ENCODE measurements at regions not wholly inside any gene's neighbourhood (a gene's known extent, or its start where the extent isn't known, plus 50 kb on each side); places are given as distances from the start of the nearest gene placed in this dataset.
A peak's percentile ranks its signal among the peaks of the same experiment; 100 is the strongest.

DNA sequence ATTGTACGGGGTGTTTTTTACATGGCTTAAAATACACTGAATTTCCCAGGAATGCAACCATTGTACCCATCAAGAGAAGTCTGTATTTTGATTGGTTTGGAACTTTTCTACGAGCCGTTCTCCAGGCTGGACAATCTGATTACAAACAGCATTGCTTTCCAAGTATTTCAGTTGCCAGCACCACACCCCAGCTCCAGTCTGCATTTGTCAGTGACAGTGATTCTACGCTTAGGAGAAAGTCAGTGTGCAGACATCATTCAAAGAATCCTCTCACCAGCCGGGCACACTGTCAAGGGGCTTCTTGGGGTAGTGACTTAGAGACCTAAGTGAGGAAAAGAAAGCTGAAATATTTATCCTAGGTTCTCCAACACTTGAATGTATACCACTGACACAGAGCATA is 194.1 kb downstream of the ANAPC1 start:
- TF ChIP-seq, protein P1, sequence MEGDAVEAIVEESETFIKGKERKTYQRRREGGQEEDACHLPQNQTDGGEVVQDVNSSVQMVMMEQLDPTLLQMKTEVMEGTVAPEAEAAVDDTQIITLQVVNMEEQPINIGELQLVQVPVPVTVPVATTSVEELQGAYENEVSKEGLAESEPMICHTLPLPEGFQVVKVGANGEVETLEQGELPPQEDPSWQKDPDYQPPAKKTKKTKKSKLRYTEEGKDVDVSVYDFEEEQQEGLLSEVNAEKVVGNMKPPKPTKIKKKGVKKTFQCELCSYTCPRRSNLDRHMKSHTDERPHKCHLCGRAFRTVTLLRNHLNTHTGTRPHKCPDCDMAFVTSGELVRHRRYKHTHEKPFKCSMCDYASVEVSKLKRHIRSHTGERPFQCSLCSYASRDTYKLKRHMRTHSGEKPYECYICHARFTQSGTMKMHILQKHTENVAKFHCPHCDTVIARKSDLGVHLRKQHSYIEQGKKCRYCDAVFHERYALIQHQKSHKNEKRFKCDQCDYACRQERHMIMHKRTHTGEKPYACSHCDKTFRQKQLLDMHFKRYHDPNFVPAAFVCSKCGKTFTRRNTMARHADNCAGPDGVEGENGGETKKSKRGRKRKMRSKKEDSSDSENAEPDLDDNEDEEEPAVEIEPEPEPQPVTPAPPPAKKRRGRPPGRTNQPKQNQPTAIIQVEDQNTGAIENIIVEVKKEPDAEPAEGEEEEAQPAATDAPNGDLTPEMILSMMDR (conservative IDR thresholded peaks at IDR 0.05; ENCODE audit: control insufficient read depth, insufficient read depth, low read depth, low read length): no peak
- no peak for DNase-seq (ENCODE audit: low read depth)
- no peak overlapping the region for H3K4me3 ChIP-seq (ENCODE audit: control insufficient read depth, low read depth, low read length)

DNA sequence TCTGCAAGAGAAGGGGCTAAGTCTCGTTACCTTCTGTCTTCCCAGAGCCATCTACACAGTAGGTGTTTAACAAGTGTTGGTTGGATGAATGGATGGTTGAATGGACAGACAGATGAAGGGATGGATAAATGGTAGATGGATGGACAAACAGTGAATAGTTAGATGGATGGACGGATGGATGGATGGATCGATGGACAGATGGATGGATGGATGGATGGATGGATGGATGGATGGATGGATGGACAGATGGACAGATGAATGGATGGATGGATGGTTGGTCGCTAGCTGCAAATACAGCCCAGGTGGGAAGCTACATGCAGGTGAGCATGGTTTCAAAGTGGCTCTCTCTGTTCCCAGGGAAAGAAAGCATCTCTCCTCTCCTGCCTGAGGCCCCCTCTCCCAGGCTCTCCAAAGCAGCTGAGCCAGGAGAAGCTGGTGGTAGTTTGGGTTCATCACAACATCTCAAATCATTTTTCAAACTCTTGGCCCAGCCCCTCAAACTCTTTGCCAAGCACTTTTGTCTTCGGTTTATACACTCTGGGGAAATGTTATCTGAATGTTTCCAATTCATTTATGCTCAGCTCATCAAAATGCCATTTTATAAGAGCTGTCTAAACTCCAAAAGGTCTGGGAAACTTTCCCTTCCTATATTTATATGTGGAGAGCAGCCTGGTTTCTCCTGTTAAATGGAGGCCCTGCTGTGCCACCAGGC is 192.7 kb downstream of the ANAPC1 start:
- DNase-seq (ENCODE audit: low read depth): no peak

DNA sequence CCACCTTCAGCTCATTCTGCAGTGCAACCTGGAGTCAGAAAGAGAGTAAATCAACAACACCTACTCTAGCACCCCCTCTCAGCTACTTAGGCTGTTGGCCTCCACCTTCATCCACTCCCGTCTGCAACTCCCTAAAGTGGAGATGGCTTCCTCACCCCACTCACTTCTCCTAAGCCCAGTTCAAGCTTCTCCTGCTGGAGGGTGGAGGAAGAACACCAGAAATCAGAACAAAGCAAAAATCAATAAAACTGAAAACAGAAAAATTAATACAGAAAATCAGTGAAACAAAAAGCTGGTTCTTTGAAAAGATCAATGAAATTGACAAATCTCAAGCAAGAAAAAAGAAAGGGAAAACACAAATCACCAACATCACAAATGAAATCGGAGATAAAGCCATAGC is 191.7 kb downstream of the ANAPC1 start:
- no peak for DNase-seq (ENCODE audit: low read depth)
- TF ChIP-seq, protein P1 (conservative IDR thresholded peaks at IDR 0.05; ENCODE audit: control insufficient read depth, insufficient read depth, low read depth, low read length): no peak
- H3K4me3 ChIP-seq (ENCODE audit: control insufficient read depth, low read depth, low read length): no peak overlapping the region

More for the DNA sequence above, 192.7 kb downstream of the ANAPC1 start:
- TF ChIP-seq, protein P1 (conservative IDR thresholded peaks at IDR 0.05; ENCODE audit: control insufficient read depth, insufficient read depth, low read depth, low read length): no peak
- H3K4me3 ChIP-seq (ENCODE audit: control insufficient read depth, low read depth, low read length): no peak overlapping the region

DNA sequence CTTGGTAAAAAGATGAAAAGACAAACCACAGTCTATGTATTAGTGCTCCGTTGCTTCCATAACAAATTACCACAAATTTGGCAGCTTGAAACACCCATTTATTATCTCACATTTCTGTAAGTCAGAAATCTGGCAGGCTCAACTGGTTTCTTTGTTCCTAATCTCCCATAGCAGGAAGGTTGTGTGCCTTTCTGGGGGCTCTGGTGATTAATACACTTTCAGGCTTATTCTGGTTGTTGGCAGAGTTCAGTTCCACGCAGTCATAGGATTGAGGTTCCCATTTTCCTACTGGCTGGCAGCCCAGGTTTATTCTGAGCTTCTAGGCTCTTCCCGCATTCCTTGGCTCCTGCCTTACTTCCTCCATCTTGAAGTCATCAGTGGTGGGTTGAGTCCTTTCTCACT is 189.3 kb downstream of the ANAPC1 start:
- peak; percentile 100 for DNase-seq (ENCODE audit: low read depth)
- TF ChIP-seq, protein P1 (conservative IDR thresholded peaks at IDR 0.05; ENCODE audit: control insufficient read depth, insufficient read depth, low read depth, low read length): no peak

DNA sequence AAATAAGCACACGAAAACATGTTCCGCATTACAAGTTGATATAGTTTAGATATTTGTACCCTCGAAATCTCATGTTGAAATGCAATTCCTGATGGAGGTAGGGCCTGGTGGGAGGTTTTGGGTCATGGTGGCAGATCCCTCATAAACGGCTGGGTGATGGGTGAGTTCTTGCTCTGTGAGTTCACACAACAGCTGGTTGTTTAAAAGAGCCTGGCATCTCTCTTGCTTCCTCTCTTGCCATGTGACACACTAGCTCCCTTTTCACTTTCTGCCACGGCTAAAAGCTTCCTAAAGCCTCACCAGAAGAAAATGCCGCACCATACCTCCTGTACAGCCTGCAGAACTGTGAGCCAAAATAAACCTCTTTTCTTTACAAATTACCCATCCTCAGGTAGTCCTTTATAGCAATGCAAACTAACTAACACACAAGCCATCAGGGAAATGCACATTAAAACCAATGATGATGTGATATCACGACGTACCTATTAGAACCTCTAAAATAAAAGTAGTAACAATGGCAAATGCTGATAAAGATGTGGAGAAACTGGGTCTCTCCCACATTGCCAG is 188.5 kb downstream of the ANAPC1 start:
- TF ChIP-seq, protein P1 (conservative IDR thresholded peaks at IDR 0.05; ENCODE audit: control insufficient read depth, insufficient read depth, low read depth, low read length): no peak
- DNase-seq (ENCODE audit: low read depth): no peak

More for the DNA sequence above, 189.3 kb downstream of the ANAPC1 start:
- H3K4me3 ChIP-seq (ENCODE audit: control insufficient read depth, low read depth, low read length): no peak overlapping the region

DNA sequence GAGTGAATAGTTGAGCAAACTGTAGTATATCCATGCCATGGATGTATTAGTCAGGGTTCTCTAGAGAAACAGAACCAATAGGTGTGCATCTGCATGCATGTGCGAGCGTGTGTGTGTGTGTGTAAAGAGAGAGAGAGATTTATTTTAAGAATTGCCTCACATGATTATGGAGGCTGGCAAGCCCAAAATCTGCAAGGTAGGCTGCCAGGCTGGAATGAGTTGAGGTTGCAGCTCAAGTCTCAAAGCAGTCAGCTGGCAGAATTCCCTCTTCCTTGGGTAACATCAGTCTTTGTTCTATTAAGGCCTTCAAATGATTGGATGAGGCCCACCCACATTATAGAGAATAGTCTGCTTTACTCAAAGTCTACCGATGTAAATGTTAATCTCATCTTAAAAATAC is 187.8 kb downstream of the ANAPC1 start:
- DNase-seq (ENCODE audit: low read depth): no peak
- H3K4me3 ChIP-seq (ENCODE audit: control insufficient read depth, low read depth, low read length): no peak overlapping the region
- TF ChIP-seq, protein P1 (conservative IDR thresholded peaks at IDR 0.05; ENCODE audit: control insufficient read depth, insufficient read depth, low read depth, low read length): no peak

More for the DNA sequence above, 188.5 kb downstream of the ANAPC1 start:
- H3K4me3 ChIP-seq (ENCODE audit: control insufficient read depth, low read depth, low read length): no peak overlapping the region

Data from fibroblast of mammary gland (primary cell).